Nephron progenitor cell (in vitro differentiated cells): ENCODE measurements at regions not wholly inside any gene's neighbourhood (a gene's known extent, or its start where the extent isn't known, plus 50 kb on each side); places are given as distances from the start of the nearest gene placed in this dataset.

Source experiments
- DNase-seq: peaks from one replicate; pipeline ENCODE4 v3.0.0; 2021
- H3K27ac Mint-ChIP-seq: 2 replicates; pipeline ENCODE4 v1.8.0; 2021; ENCODE audit warnings: mild to moderate bottlenecking, moderate library complexity, mixed read lengths
- H3K27me3 Mint-ChIP-seq: 2 replicates; pipeline ENCODE4 v1.8.0; 2021; ENCODE audit warnings: mild to moderate bottlenecking, low read depth, mixed read lengths; ENCODE audit not compliant: poor library complexity
- H3K36me3 Mint-ChIP-seq: 2 replicates; pipeline ENCODE4 v1.8.0; 2021; ENCODE audit warnings: low read depth, mixed read lengths
- H3K4me1 Mint-ChIP-seq: 2 replicates; pipeline ENCODE4 v1.8.0; 2021; ENCODE audit warnings: mixed read lengths
- H3K4me3 Mint-ChIP-seq: 2 replicates; pipeline ENCODE4 v1.8.0; 2021; ENCODE audit warnings: mild to moderate bottlenecking, moderate library complexity, mixed read lengths
- H3K9me3 Mint-ChIP-seq: 2 replicates; pipeline ENCODE4 v1.8.0; 2021; ENCODE audit warnings: mild to moderate bottlenecking, moderate library complexity, mixed read lengths
- TF ChIP-seq, protein P1 (sequence below): fragments of 200-600 bp; sonication (generic); IDR thresholded peaks from 2 replicates; pipeline ENCODE4 v1.5.0; 2021; ENCODE audit warnings: antibody characterized with exemption

DNA sequence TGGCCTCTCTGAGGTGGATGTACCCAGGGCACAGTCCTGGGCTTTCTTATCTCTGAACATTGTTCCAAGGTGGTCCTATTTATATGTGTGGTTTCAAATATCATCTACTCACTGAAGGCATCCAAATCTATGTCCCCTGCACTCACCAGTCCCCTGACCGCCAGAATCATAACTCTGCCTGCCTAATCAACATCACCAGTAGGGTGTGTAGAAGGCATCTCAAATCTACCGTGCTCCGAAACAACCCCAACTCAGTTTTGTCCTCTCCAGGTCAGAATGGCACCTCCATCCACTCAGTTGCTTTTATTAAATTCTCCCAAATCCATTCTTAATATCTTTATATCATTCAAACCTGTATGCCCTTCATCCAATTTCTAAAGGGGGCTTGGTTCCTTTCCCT is 536.3 kb downstream of the GRIN2A start:
- no peak overlapping the region for H3K4me3 Mint-ChIP-seq
- no peak overlapping the region for H3K27ac Mint-ChIP-seq
- no peaks in the 10 kb centered on the region for H3K9me3 Mint-ChIP-seq
- no peak for DNase-seq
- no peaks in the 10 kb centered on the region for H3K36me3 Mint-ChIP-seq
- no peaks in the 10 kb centered on the region for H3K27me3 Mint-ChIP-seq
- peaks cover 11% of the 10 kb centered on the region for H3K4me1 Mint-ChIP-seq
- TF ChIP-seq, protein P1, sequence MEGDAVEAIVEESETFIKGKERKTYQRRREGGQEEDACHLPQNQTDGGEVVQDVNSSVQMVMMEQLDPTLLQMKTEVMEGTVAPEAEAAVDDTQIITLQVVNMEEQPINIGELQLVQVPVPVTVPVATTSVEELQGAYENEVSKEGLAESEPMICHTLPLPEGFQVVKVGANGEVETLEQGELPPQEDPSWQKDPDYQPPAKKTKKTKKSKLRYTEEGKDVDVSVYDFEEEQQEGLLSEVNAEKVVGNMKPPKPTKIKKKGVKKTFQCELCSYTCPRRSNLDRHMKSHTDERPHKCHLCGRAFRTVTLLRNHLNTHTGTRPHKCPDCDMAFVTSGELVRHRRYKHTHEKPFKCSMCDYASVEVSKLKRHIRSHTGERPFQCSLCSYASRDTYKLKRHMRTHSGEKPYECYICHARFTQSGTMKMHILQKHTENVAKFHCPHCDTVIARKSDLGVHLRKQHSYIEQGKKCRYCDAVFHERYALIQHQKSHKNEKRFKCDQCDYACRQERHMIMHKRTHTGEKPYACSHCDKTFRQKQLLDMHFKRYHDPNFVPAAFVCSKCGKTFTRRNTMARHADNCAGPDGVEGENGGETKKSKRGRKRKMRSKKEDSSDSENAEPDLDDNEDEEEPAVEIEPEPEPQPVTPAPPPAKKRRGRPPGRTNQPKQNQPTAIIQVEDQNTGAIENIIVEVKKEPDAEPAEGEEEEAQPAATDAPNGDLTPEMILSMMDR: no peak

DNA sequence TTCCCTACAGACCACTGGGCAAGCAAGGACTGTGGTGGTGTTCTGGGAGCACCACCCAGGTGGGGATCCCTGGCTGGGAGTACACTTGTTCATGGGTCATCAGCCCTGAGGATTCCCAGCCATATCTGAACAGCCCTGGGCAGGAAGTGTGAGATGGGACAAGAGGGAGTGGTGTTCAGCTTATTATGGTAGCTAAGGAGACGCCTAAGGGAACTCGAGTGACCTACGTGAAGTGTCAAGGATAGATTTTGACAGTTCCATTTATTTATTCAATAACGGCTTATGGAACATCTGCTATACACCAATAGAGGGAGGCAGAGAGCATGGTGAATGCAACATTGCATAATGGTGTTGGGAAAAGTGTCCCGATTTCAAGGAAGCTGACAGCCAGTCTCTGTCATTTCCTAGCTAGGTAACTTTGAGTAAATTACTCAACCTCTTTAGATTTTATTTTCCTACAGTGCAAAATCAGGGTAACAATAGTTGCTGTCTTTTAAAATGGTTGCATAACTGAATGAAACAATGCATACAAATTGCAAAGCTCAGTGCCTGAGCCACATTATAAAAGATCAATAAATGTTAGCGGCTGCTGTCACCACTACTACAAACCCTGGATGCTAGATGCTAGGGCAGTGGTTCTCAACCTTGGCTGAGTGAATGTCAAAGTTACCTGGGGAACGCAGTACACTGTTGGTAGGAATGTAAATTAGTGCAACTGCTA is 534.1 kb downstream of the GRIN2A start:
- Mint-ChIP-seq H3K27ac (no peak overlapping the region), H3K36me3 (no peaks in the 10 kb centered on the region), H3K27me3 (no peaks in the 10 kb centered on the region), H3K4me3 (no peak overlapping the region), H3K9me3 (no peaks in the 10 kb centered on the region), H3K4me1 (peaks cover 16% of the 10 kb centered on the region)
- no peak for DNase-seq
- TF ChIP-seq, protein P1: peak; percentile 69

DNA sequence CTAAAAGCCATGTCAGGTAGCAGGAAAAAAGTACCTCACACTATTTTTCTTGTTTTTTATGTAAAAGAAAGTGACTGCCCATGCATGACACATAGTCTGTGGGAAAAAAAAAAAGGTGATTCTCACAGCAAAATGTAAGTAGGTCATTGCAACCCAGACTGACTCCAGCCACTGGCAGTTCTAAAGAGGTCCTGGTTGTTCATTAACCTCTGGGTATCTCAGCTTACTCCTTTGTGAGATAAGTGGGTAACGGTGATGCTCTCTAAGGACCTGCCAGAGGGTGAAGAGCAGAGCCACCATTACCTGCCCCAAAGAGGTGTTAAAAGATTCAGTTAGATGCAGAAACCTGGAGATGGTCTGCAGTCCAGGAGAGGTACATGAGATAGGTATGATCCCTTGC is 531.9 kb downstream of the GRIN2A start:
- Mint-ChIP-seq H3K36me3 (no peaks in the 10 kb centered on the region), H3K27me3 (no peaks in the 10 kb centered on the region), H3K4me3 (no peak overlapping the region), H3K9me3 (peaks cover 3% of the 10 kb centered on the region), H3K4me1 (peaks cover 22% of the 10 kb centered on the region), H3K27ac (peak overlapping the region; percentile 57)
- DNase-seq: no peak
- TF ChIP-seq, protein P1: no peak

DNA sequence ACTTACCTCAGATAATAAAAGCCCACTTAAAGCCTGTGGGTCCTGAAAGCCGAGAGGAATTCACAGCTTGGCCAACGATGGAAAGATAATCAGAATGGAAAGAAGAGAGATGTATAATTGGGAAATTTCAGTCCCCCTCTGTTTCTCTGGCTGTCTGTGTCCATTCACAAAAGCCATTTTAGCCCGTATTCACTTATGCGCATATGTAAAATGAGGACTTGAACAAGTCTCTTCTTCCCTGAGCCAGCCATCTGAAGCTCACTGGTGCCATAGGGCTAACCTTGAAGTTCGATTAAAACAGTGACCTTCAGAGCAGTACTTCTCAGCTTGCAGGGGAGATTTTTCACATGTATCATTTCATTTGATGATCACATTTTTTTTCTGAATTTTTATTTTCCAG is 527.2 kb downstream of the GRIN2A start:
- TF ChIP-seq, protein P1: no peak
- no peak overlapping the region for H3K4me3 Mint-ChIP-seq
- no peaks in the 10 kb centered on the region for H3K36me3 Mint-ChIP-seq
- H3K9me3 Mint-ChIP-seq: peaks cover 3% of the 10 kb centered on the region
- H3K27ac Mint-ChIP-seq: no peak overlapping the region
- peaks cover 31% of the 10 kb centered on the region for H3K4me1 Mint-ChIP-seq
- H3K27me3 Mint-ChIP-seq: no peaks in the 10 kb centered on the region
- DNase-seq: no peak

DNA sequence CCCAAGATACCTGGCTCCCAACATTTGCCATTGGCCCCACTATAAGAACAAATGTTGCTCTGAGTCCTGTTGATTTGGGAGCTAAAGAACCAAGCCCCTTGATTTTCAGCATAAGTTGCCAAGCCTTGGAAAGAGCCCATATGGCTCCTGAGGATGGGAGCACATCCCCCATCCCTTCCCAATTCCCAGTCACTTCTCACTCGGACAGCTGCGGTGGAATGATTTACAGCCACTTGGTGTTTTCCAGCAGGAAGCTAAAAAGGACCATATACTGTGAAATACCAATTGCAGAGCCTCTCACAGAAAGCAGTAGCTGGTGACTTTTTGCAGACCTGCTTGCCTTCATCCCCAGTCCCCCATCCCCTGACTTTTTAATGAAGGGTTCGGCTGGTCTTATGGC is 524.6 kb downstream of the GRIN2A start:
- Mint-ChIP-seq H3K4me3 (no peak overlapping the region), H3K27ac (no peak overlapping the region), H3K9me3 (peaks cover 3% of the 10 kb centered on the region), H3K27me3 (peaks cover 3% of the 10 kb centered on the region), H3K36me3 (no peaks in the 10 kb centered on the region), H3K4me1 (peaks cover 51% of the 10 kb centered on the region)
- TF ChIP-seq, protein P1: no peak
- DNase-seq: peak; percentile 56

DNA sequence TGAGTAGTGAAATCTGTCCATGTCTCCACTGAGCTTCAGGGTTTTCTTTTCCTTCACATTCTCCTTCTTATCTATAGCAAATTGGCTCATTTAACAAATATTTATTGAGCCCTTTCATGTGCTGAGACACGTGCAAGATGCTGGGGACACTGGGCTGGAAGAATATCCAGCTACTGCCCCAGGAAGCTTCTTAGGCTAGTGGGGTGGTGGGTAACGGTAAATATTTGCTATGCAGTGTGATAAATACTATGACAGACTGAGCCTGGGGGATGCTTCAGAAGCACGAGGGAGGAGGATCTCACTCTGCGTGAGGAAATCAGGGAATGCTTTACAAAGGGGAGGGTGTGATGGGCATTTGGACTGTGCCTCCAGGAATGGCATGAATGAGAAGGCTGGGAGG is 524.1 kb downstream of the GRIN2A start:
- TF ChIP-seq, protein P1: no peak
- peak overlapping the region; percentile 3 for H3K27ac Mint-ChIP-seq
- peaks cover 7% of the 10 kb centered on the region for H3K27me3 Mint-ChIP-seq
- no peak overlapping the region for H3K4me3 Mint-ChIP-seq
- peaks cover 3% of the 10 kb centered on the region for H3K9me3 Mint-ChIP-seq
- no peaks in the 10 kb centered on the region for H3K36me3 Mint-ChIP-seq
- DNase-seq: no peak
- H3K4me1 Mint-ChIP-seq: peaks cover 48% of the 10 kb centered on the region
